HEK293T (cell line): ENCODE measurements at regions not wholly inside any gene's neighbourhood (a gene's known extent, or its start where the extent isn't known, plus 50 kb on each side); places are given as distances from the start of the nearest gene placed in this dataset.

Experiments
- ARNT ChIP-seq: fragments of 450-650 bp; IDR thresholded peaks from 2 replicates; pipeline ENCODE4 v1.6.1; 2017; ENCODE audit warnings: mild to moderate bottlenecking
- CTBP1 ChIP-seq: fragments of 450-650 bp; IDR thresholded peaks from 2 replicates; pipeline ENCODE4 v1.6.1; 2016; ENCODE audit warnings: borderline replicate concordance
- ELF4 ChIP-seq: fragments of 450-650 bp; IDR thresholded peaks from 2 replicates; pipeline ENCODE4 v1.6.1; 2017; ENCODE audit warnings: antibody characterized with exemption
- FOXK2 ChIP-seq: fragments of 450-650 bp; IDR thresholded peaks from 2 replicates; pipeline ENCODE4 v1.6.1; 2016; ENCODE audit warnings: mild to moderate bottlenecking
- FOXM1 ChIP-seq: fragments of 450-650 bp; IDR thresholded peaks from 2 replicates; pipeline ENCODE4 v1.6.1; 2017; ENCODE audit warnings: mild to moderate bottlenecking, borderline replicate concordance
- NFRKB ChIP-seq: fragments of 450-650 bp; IDR thresholded peaks from 2 replicates; pipeline ENCODE4 v1.6.1; 2016; ENCODE audit warnings: mild to moderate bottlenecking, moderate library complexity
- SP1 ChIP-seq: fragments of 450-650 bp; IDR thresholded peaks from 2 replicates; pipeline ENCODE4 v1.6.1; 2017
- SUZ12 ChIP-seq: fragments of 450-650 bp; IDR thresholded peaks from 2 replicates; pipeline ENCODE4 v1.6.1; 2016; ENCODE audit warnings: mild to moderate bottlenecking
- ZNF384 ChIP-seq: fragments of 450-650 bp; IDR thresholded peaks from 2 replicates; pipeline ENCODE4 v1.6.1; 2016
- TF ChIP-seq, protein P1 (sequence below): fragments of 450-650 bp; IDR thresholded peaks from 2 replicates; pipeline ENCODE4 v1.6.1; 2016

DNA sequence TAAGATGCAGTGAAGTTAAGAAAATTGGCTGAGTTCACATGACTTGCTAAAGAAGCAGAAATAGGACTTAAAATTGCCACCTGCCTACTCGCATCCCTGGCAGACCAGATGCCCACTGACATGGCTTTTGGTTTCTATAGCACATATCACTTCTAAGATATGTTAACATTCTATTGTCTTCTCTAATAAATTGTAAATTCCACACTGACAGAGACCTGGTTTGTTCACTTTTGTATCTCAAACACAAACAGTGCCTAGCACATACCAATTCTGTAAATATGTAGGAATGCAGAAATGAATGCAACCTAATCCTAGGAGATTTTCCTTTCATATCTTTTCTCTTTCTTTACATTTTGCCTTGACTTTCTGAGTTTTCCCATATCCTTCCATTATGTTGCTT lies 1047.6 kb downstream of the AACS start:
- TF ChIP-seq FOXM1 (no peak), ARNT (no peak), SUZ12 (no peak), SP1 (no peak), ZNF384 (no peak), NFRKB (no peak), ELF4 (no peak), FOXK2 (no peak), CTBP1 (no peak)
- TF ChIP-seq, protein P1, sequence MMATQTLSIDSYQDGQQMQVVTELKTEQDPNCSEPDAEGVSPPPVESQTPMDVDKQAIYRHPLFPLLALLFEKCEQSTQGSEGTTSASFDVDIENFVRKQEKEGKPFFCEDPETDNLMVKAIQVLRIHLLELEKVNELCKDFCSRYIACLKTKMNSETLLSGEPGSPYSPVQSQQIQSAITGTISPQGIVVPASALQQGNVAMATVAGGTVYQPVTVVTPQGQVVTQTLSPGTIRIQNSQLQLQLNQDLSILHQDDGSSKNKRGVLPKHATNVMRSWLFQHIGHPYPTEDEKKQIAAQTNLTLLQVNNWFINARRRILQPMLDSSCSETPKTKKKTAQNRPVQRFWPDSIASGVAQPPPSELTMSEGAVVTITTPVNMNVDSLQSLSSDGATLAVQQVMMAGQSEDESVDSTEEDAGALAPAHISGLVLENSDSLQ = no peak
